ENCODE measurements at regions not wholly inside any gene's neighbourhood (a gene's known extent, or its start where the extent isn't known, plus 50 kb on each side); places are given as distances from the start of the nearest gene placed in this dataset.

DNA sequence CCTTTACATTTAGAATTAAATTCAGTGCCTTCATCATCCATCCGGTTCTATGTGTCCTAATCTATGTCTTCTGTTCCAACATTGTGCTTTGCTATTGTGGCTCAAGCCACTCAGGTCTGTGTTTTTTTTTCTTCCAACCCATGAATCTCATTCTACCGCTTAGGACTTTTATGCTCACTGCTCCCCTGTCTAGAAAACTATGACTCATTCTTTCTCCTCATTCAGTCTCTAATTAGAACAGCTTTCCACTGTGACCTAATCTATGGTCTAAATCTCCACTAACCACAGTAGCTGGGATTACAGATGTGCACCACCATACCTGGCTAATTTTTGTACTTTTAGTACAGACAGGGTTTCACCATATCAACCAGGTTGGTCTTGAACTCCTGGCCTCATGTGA is 418.7 kb downstream of the KCNJ2 start:
- H3K36me3 ChIP-seq (ENCODE audit: control insufficient read depth, insufficient read depth, low read length) = no peaks in the 10 kb centered on the region
- no peaks in the 10 kb centered on the region for H3K27me3 ChIP-seq (ENCODE audit: control insufficient read depth, insufficient read depth, low read length)
- ChIA-PET CTCF (no interaction called here), POLR2A (ENCODE audit: unreplicated experiment) (no interaction called here)
- WGBS, 2 experiments (ENCODE audit: extremely low coverage in 2 of 2, insufficient read length in 1 of 2) = 83% methylated on average over 1 of the region's 2 CpGs; no CpG with 5 or more reads in 1 of the 2 experiments
- no peak overlapping the region for H4K5ac ChIP-seq (ENCODE audit: low read depth, low read length)
- H4K8ac ChIP-seq (ENCODE audit: low read depth in 2 of 2, low read length in 2 of 2) = no peak overlapping the region
- H4K91ac ChIP-seq (ENCODE audit: insufficient read depth, low read depth, low read length) = no peak overlapping the region
- no TSS peak for BruUV-seq (replicated peaks)
- no peak overlapping the region for H3K27ac ChIP-seq (ENCODE audit: insufficient read depth, low read length)
- no peak overlapping the region for H3K4me3 ChIP-seq (ENCODE audit: insufficient read depth, low read depth, low read length)
- in situ Hi-C loops (cut with MboI; ENCODE audit: low sequenced_read_pairs) = no loop called here
- peaks cover 3% of the 10 kb centered on the region; the same call in 1 of the 2 replicates for H3K9me3 ChIP-seq (ENCODE audit: control insufficient read depth, insufficient read depth, low read length)
- H3K9ac ChIP-seq (ENCODE audit: low read depth, low read length) = no peak overlapping the region
- no peak overlapping the region for H2AK9ac ChIP-seq (replicated peaks; ENCODE audit: low read depth, low read length, poor library complexity)
- no peaks in the 10 kb centered on the region for H3K9me1 ChIP-seq (ENCODE audit: insufficient read depth, low read length)
- no peak overlapping the region for H3K18ac ChIP-seq (ENCODE audit: low read depth, low read length)
- no peak overlapping the region for H3K4ac ChIP-seq (ENCODE audit: low read depth, low read length)
- intact Hi-C loops (cut with micrococcal nuclease) = no loop called here
- H2BK20ac ChIP-seq (ENCODE audit: low read depth, low read length) = no peak overlapping the region
- H3K56ac ChIP-seq (ENCODE audit: extremely low read depth, insufficient read depth, low read length) = no peak overlapping the region
- no peak overlapping the region for H3K23ac ChIP-seq (ENCODE audit: low read depth, low read length)
- no peak for DNase-seq
- no peak overlapping the region for H2AK5ac ChIP-seq (ENCODE audit: low read depth, low read length)
- dilution Hi-C loops (cut with HindIII; ENCODE audit: low sequenced_read_pairs, unreplicated experiment) = no loop called here
- H3K4me1 ChIP-seq (ENCODE audit: control insufficient read depth, insufficient read depth, low read length) = no peaks in the 10 kb centered on the region
- no peak overlapping the region for H2BK5ac ChIP-seq (ENCODE audit: low read depth, low read length, poor library complexity, severe bottlenecking)
- H3K4me2 ChIP-seq (ENCODE audit: low read depth, low read length) = no peak overlapping the region
- H2AFZ ChIP-seq (replicated peaks; ENCODE audit: low read length, poor library complexity) = no peak overlapping the region
- H4K20me1 ChIP-seq (ENCODE audit: insufficient read depth, low read length) = no peaks in the 10 kb centered on the region
- ATAC-seq (ENCODE audit: low read depth) = no peak
- no peak overlapping the region for H3K14ac ChIP-seq (replicated peaks; ENCODE audit: low read depth, low read length)
- TF ChIP-seq USF2 (IDR thresholded peaks at IDR 0.05; ENCODE audit: low read depth, low read length) (no peak), MAFK (IDR thresholded peaks at IDR 0.05; ENCODE audit: low read depth, low read length) (no peak), MAZ (IDR thresholded peaks at IDR 0.05; ENCODE audit: borderline replicate concordance, low read depth, low read length) (no peak), RAD21 (IDR thresholded peaks at IDR 0.05; ENCODE audit: low read length) (no peak), CEBPB (IDR thresholded peaks at IDR 0.05; ENCODE audit: low read depth, low read length) (no peak), FOS (IDR thresholded peaks at IDR 0.05; ENCODE audit: low read depth, low read length) (no peak), POLR2A (IDR thresholded peaks at IDR 0.05; ENCODE audit: low read depth, low read length) (no peak), RCOR1 (IDR thresholded peaks at IDR 0.05; ENCODE audit: insufficient replicate concordance, low read length) (no peak), MXI1 (IDR thresholded peaks at IDR 0.05; ENCODE audit: borderline replicate concordance, low read depth, low read length) (no peak), NFE2L2 (IDR thresholded peaks at IDR 0.05; ENCODE audit: low read depth, low read length) (no peak), BHLHE40 (IDR thresholded peaks at IDR 0.05; ENCODE audit: low read depth, low read length) (no peak), SMC3 (IDR thresholded peaks at IDR 0.05; ENCODE audit: low read depth, low read length) (no peak), RFX5 (IDR thresholded peaks at IDR 0.05; ENCODE audit: low read depth, low read length) (no peak), CHD1 (IDR thresholded peaks at IDR 0.05; ENCODE audit: low read depth, low read length) (no peak)
- TF ChIP-seq, protein P1, sequence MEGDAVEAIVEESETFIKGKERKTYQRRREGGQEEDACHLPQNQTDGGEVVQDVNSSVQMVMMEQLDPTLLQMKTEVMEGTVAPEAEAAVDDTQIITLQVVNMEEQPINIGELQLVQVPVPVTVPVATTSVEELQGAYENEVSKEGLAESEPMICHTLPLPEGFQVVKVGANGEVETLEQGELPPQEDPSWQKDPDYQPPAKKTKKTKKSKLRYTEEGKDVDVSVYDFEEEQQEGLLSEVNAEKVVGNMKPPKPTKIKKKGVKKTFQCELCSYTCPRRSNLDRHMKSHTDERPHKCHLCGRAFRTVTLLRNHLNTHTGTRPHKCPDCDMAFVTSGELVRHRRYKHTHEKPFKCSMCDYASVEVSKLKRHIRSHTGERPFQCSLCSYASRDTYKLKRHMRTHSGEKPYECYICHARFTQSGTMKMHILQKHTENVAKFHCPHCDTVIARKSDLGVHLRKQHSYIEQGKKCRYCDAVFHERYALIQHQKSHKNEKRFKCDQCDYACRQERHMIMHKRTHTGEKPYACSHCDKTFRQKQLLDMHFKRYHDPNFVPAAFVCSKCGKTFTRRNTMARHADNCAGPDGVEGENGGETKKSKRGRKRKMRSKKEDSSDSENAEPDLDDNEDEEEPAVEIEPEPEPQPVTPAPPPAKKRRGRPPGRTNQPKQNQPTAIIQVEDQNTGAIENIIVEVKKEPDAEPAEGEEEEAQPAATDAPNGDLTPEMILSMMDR (conservative IDR thresholded peaks at IDR 0.05; ENCODE audit: low read depth, low read length) = no peak
- TF ChIP-seq, protein P2, sequence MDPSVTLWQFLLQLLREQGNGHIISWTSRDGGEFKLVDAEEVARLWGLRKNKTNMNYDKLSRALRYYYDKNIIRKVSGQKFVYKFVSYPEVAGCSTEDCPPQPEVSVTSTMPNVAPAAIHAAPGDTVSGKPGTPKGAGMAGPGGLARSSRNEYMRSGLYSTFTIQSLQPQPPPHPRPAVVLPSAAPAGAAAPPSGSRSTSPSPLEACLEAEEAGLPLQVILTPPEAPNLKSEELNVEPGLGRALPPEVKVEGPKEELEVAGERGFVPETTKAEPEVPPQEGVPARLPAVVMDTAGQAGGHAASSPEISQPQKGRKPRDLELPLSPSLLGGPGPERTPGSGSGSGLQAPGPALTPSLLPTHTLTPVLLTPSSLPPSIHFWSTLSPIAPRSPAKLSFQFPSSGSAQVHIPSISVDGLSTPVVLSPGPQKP (IDR thresholded peaks at IDR 0.05; ENCODE audit: borderline replicate concordance, low read depth, low read length) = no peak
- no peak overlapping the region for H2BK15ac ChIP-seq (ENCODE audit: low read depth, low read length)
- no peaks in the 10 kb centered on the region for H3K79me1 ChIP-seq (ENCODE audit: low read depth in 1 of 2, low read length in 2 of 2)
- no peak overlapping the region for H2BK120ac ChIP-seq (ENCODE audit: low read depth, low read length)

All from IMR-90 (cell line).